ENCODE measurements at regions not wholly inside any gene's neighbourhood (a gene's known extent, or its start where the extent isn't known, plus 50 kb on each side); places are given as distances from the start of the nearest gene placed in this dataset.

- no peak overlapping the region for H3K9ac ChIP-seq (ENCODE audit: low read depth in 1 of 3, low read length in 3 of 3)
- H3K4me3 ChIP-seq (ENCODE audit: low read length in 3 of 3), result no peak overlapping the region
- H3K36me3 ChIP-seq (ENCODE audit: control insufficient read depth in 3 of 3, insufficient read depth in 3 of 3, low read length in 3 of 3), result no peaks in the 10 kb centered on the region
- no peak overlapping the region for H3K27ac ChIP-seq (ENCODE audit: low read depth, low read length)
- H3K27me3 ChIP-seq (ENCODE audit: control insufficient read depth in 3 of 3, insufficient read depth in 3 of 3, low read length in 3 of 3), result no peaks in the 10 kb centered on the region
- H3K4me1 ChIP-seq (ENCODE audit: control insufficient read depth in 3 of 3, insufficient read depth in 3 of 3, low read length in 3 of 3), result no peaks in the 10 kb centered on the region
- no peaks in the 10 kb centered on the region for H3K9me3 ChIP-seq (ENCODE audit: control insufficient read depth in 3 of 3, low read length in 3 of 3)
Measured at GRCh38 chr2:58364098-58364497, 123.0 kb upstream of the FANCL start.

GRCh38 chr2:58358026-58358425 lies 116.9 kb upstream of the FANCL start:
- H3K9ac ChIP-seq (ENCODE audit: low read depth in 1 of 3, low read length in 3 of 3), result no peak overlapping the region
- no peak overlapping the region for H3K27ac ChIP-seq (ENCODE audit: low read depth, low read length)
- no peaks in the 10 kb centered on the region for H3K9me3 ChIP-seq (ENCODE audit: control insufficient read depth in 3 of 3, low read length in 3 of 3)
- H3K27me3 ChIP-seq (ENCODE audit: control insufficient read depth in 3 of 3, insufficient read depth in 3 of 3, low read length in 3 of 3), result no peaks in the 10 kb centered on the region
- no peak overlapping the region for H3K4me3 ChIP-seq (ENCODE audit: low read length in 3 of 3)
- no peaks in the 10 kb centered on the region for H3K4me1 ChIP-seq (ENCODE audit: control insufficient read depth in 3 of 3, insufficient read depth in 3 of 3, low read length in 3 of 3)
- no peaks in the 10 kb centered on the region for H3K36me3 ChIP-seq (ENCODE audit: control insufficient read depth in 3 of 3, insufficient read depth in 3 of 3, low read length in 3 of 3)

- Histone ChIP-seq H3K27me3 (ENCODE audit: control insufficient read depth in 3 of 3, insufficient read depth in 3 of 3, low read length in 3 of 3) (no peaks in the 10 kb centered on the region), H3K4me1 (ENCODE audit: control insufficient read depth in 3 of 3, insufficient read depth in 3 of 3, low read length in 3 of 3) (no peaks in the 10 kb centered on the region), H3K9me3 (ENCODE audit: control insufficient read depth in 3 of 3, low read length in 3 of 3) (no peaks in the 10 kb centered on the region), H3K9ac (ENCODE audit: low read depth in 1 of 3, low read length in 3 of 3) (no peak overlapping the region), H3K27ac (ENCODE audit: low read depth, low read length) (no peak overlapping the region), H3K36me3 (ENCODE audit: control insufficient read depth in 3 of 3, insufficient read depth in 3 of 3, low read length in 3 of 3) (no peaks in the 10 kb centered on the region), H3K4me3 (ENCODE audit: low read length in 3 of 3) (no peak overlapping the region)
Measured at GRCh38 chr2:58357521-58357920, 116.4 kb upstream of the FANCL start.

- no peaks in the 10 kb centered on the region for H3K27me3 ChIP-seq (ENCODE audit: control insufficient read depth in 3 of 3, insufficient read depth in 3 of 3, low read length in 3 of 3)
- no peak overlapping the region for H3K27ac ChIP-seq (ENCODE audit: low read depth, low read length)
- no peaks in the 10 kb centered on the region for H3K9me3 ChIP-seq (ENCODE audit: control insufficient read depth in 3 of 3, low read length in 3 of 3)
- no peak overlapping the region for H3K4me3 ChIP-seq (ENCODE audit: low read length in 3 of 3)
- no peaks in the 10 kb centered on the region for H3K36me3 ChIP-seq (ENCODE audit: control insufficient read depth in 3 of 3, insufficient read depth in 3 of 3, low read length in 3 of 3)
- H3K9ac ChIP-seq (ENCODE audit: low read depth in 1 of 3, low read length in 3 of 3), result no peak overlapping the region
- no peaks in the 10 kb centered on the region for H3K4me1 ChIP-seq (ENCODE audit: control insufficient read depth in 3 of 3, insufficient read depth in 3 of 3, low read length in 3 of 3)
Measured at GRCh38 chr2:58354230-58354629, 113.1 kb upstream of the FANCL start.

GRCh38 chr2:58350484-58350883 lies 109.4 kb upstream of the FANCL start:
- no peaks in the 10 kb centered on the region for H3K36me3 ChIP-seq (ENCODE audit: control insufficient read depth in 3 of 3, insufficient read depth in 3 of 3, low read length in 3 of 3)
- no peak overlapping the region for H3K9ac ChIP-seq (ENCODE audit: low read depth in 1 of 3, low read length in 3 of 3)
- no peaks in the 10 kb centered on the region for H3K27me3 ChIP-seq (ENCODE audit: control insufficient read depth in 3 of 3, insufficient read depth in 3 of 3, low read length in 3 of 3)
- no peaks in the 10 kb centered on the region for H3K4me1 ChIP-seq (ENCODE audit: control insufficient read depth in 3 of 3, insufficient read depth in 3 of 3, low read length in 3 of 3)
- H3K27ac ChIP-seq (ENCODE audit: low read depth, low read length), result no peak overlapping the region
- H3K9me3 ChIP-seq (ENCODE audit: control insufficient read depth in 3 of 3, low read length in 3 of 3), result no peaks in the 10 kb centered on the region
- no peak overlapping the region for H3K4me3 ChIP-seq (ENCODE audit: low read length in 3 of 3)

- H3K4me1 ChIP-seq (ENCODE audit: control insufficient read depth in 3 of 3, insufficient read depth in 3 of 3, low read length in 3 of 3), result no peaks in the 10 kb centered on the region
- H3K4me3 ChIP-seq (ENCODE audit: low read length in 3 of 3), result no peak overlapping the region
- H3K27me3 ChIP-seq (ENCODE audit: control insufficient read depth in 3 of 3, insufficient read depth in 3 of 3, low read length in 3 of 3), result no peaks in the 10 kb centered on the region
- H3K9ac ChIP-seq (ENCODE audit: low read depth in 1 of 3, low read length in 3 of 3), result no peak overlapping the region
- no peaks in the 10 kb centered on the region for H3K36me3 ChIP-seq (ENCODE audit: control insufficient read depth in 3 of 3, insufficient read depth in 3 of 3, low read length in 3 of 3)
- no peak overlapping the region for H3K27ac ChIP-seq (ENCODE audit: low read depth, low read length)
- no peaks in the 10 kb centered on the region for H3K9me3 ChIP-seq (ENCODE audit: control insufficient read depth in 3 of 3, low read length in 3 of 3)
Measured at GRCh38 chr2:58347810-58348209, 106.7 kb upstream of the FANCL start.

- no peak overlapping the region for H3K4me3 ChIP-seq (ENCODE audit: low read length in 3 of 3)
- H3K9me3 ChIP-seq (ENCODE audit: control insufficient read depth in 3 of 3, low read length in 3 of 3), result no peaks in the 10 kb centered on the region
- H3K36me3 ChIP-seq (ENCODE audit: control insufficient read depth in 3 of 3, insufficient read depth in 3 of 3, low read length in 3 of 3), result no peaks in the 10 kb centered on the region
- H3K27ac ChIP-seq (ENCODE audit: low read depth, low read length), result no peak overlapping the region
- no peaks in the 10 kb centered on the region for H3K4me1 ChIP-seq (ENCODE audit: control insufficient read depth in 3 of 3, insufficient read depth in 3 of 3, low read length in 3 of 3)
- H3K9ac ChIP-seq (ENCODE audit: low read depth in 1 of 3, low read length in 3 of 3), result no peak overlapping the region
- no peaks in the 10 kb centered on the region for H3K27me3 ChIP-seq (ENCODE audit: control insufficient read depth in 3 of 3, insufficient read depth in 3 of 3, low read length in 3 of 3)
Measured at GRCh38 chr2:58341047-58341446, 99.9 kb upstream of the FANCL start.

GRCh38 chr2:58339548-58340243 lies 98.6 kb upstream of the FANCL start:
- Histone ChIP-seq H3K27ac (ENCODE audit: low read depth, low read length) (no peak overlapping the region), H3K4me3 (ENCODE audit: low read length in 3 of 3) (no peak overlapping the region), H3K4me1 (ENCODE audit: control insufficient read depth in 3 of 3, insufficient read depth in 3 of 3, low read length in 3 of 3) (no peaks in the 10 kb centered on the region)

GRCh38 chr2:58336416-58336815 lies 95.3 kb upstream of the FANCL start:
- no peaks in the 10 kb centered on the region for H3K36me3 ChIP-seq (ENCODE audit: control insufficient read depth in 3 of 3, insufficient read depth in 3 of 3, low read length in 3 of 3)
- H3K4me1 ChIP-seq (ENCODE audit: control insufficient read depth in 3 of 3, insufficient read depth in 3 of 3, low read length in 3 of 3), result no peaks in the 10 kb centered on the region
- no peak overlapping the region for H3K4me3 ChIP-seq (ENCODE audit: low read length in 3 of 3)
- no peaks in the 10 kb centered on the region for H3K27me3 ChIP-seq (ENCODE audit: control insufficient read depth in 3 of 3, insufficient read depth in 3 of 3, low read length in 3 of 3)
- H3K9ac ChIP-seq (ENCODE audit: low read depth in 1 of 3, low read length in 3 of 3), result no peak overlapping the region
- no peaks in the 10 kb centered on the region for H3K9me3 ChIP-seq (ENCODE audit: control insufficient read depth in 3 of 3, low read length in 3 of 3)
- H3K27ac ChIP-seq (ENCODE audit: low read depth, low read length), result no peak overlapping the region

More at GRCh38 chr2:58339548-58340243, 98.6 kb upstream of the FANCL start:
- H3K36me3 ChIP-seq (ENCODE audit: control insufficient read depth in 3 of 3, insufficient read depth in 3 of 3, low read length in 3 of 3), result no peaks in the 10 kb centered on the region
- no peak overlapping the region for H3K9ac ChIP-seq (ENCODE audit: low read depth in 1 of 3, low read length in 3 of 3)
- H3K27me3 ChIP-seq (ENCODE audit: control insufficient read depth in 3 of 3, insufficient read depth in 3 of 3, low read length in 3 of 3), result no peaks in the 10 kb centered on the region
- H3K9me3 ChIP-seq (ENCODE audit: control insufficient read depth in 3 of 3, low read length in 3 of 3), result no peaks in the 10 kb centered on the region

- Histone ChIP-seq H3K4me3 (ENCODE audit: low read length in 3 of 3) (no peak overlapping the region), H3K4me1 (ENCODE audit: control insufficient read depth in 3 of 3, insufficient read depth in 3 of 3, low read length in 3 of 3) (no peaks in the 10 kb centered on the region), H3K27ac (ENCODE audit: low read depth, low read length) (no peak overlapping the region), H3K27me3 (ENCODE audit: control insufficient read depth in 3 of 3, insufficient read depth in 3 of 3, low read length in 3 of 3) (no peaks in the 10 kb centered on the region), H3K9ac (ENCODE audit: low read depth in 1 of 3, low read length in 3 of 3) (no peak overlapping the region), H3K36me3 (ENCODE audit: control insufficient read depth in 3 of 3, insufficient read depth in 3 of 3, low read length in 3 of 3) (no peaks in the 10 kb centered on the region), H3K9me3 (ENCODE audit: control insufficient read depth in 3 of 3, low read length in 3 of 3) (no peaks in the 10 kb centered on the region)
Measured at GRCh38 chr2:58334414-58334813, 93.3 kb upstream of the FANCL start.

All from skeletal muscle tissue (tissue), 3 donors.